H54 (cell line): ENCODE measurements at regions not wholly inside any gene's neighbourhood (a gene's known extent, or its start where the extent isn't known, plus 50 kb on each side); places are given as distances from the start of the nearest gene placed in this dataset.
"Not testable (repeated sequence)": the region's sequence is repeated elsewhere in the genome, so short reads cannot be mapped to it uniquely, and the experiment has no call there.

Source experiments
- DNase-seq: peaks from one replicate; pipeline ENCODE4 v3.0.0; 2011; ENCODE audit warnings: low spot score, mixed read lengths; ENCODE audit not compliant: insufficient read length
- FAIRE-seq: peaks from 3 replicates; lab custom pipeline; 2011; peaks lifted over from hg19 to GRCh38; lab: Jason Lieb, UNC
- POLR2A ChIP-seq: IDR thresholded peaks from 2 replicates; pipeline ENCODE4 v1.6.1; 2011; ENCODE audit warnings: low read depth, mild to moderate bottlenecking, low read length

GRCh38 chr3:125645616-125646015, 50.3 kb upstream of the OSBPL11 start:
- DNase-seq (no peak), FAIRE-seq (no peak)
- no peak for TF ChIP-seq POLR2A

- FAIRE-seq, result no peak
- no peak for DNase-seq
- TF ChIP-seq POLR2A, result no peak
Measured at GRCh38 chr3:125646581-125646980, 51.3 kb upstream of the OSBPL11 start.

- TF ChIP-seq POLR2A, result no peak
- DNase-seq (no peak), FAIRE-seq (no peak)
Measured at GRCh38 chr3:125647318-125648014, 52.2 kb upstream of the OSBPL11 start.

- DNase-seq, result peak; percentile 27
- peak; percentile 58 for FAIRE-seq
- TF ChIP-seq POLR2A, result no peak
Measured at GRCh38 chr3:125651244-125651643, 55.9 kb upstream of the OSBPL11 start.

- no peak for DNase-seq
- no peak for TF ChIP-seq POLR2A
- no peak for FAIRE-seq
Measured at GRCh38 chr3:125652349-125652748, 57.1 kb upstream of the OSBPL11 start.

- TF ChIP-seq POLR2A, result no peak
- DNase-seq (no peak), FAIRE-seq (no peak)
Measured at GRCh38 chr3:125654526-125654925, 59.2 kb upstream of the OSBPL11 start.

GRCh38 chr3:125662675-125663074, 67.4 kb upstream of the OSBPL11 start:
- no peak for TF ChIP-seq POLR2A
- DNase-seq (no peak), FAIRE-seq (no peak)

- TF ChIP-seq POLR2A, result no peak
- DNase-seq (no peak), FAIRE-seq (no peak)
Measured at GRCh38 chr3:125670352-125670751, 75.1 kb upstream of the OSBPL11 start.

GRCh38 chr3:125670945-125671344, 75.6 kb upstream of the OSBPL11 start:
- FAIRE-seq, result no peak
- no peak for TF ChIP-seq POLR2A

GRCh38 chr3:125671461-125672243, 76.4 kb upstream of the OSBPL11 start:
- DNase-seq (no peak), FAIRE-seq (no peak)
- TF ChIP-seq POLR2A, result no peak

More at GRCh38 chr3:125670945-125671344, 75.6 kb upstream of the OSBPL11 start:
- DNase-seq, result no peak

- DNase-seq (no peak), FAIRE-seq (no peak)
- no peak for TF ChIP-seq POLR2A
Measured at GRCh38 chr3:125675791-125676190, 80.5 kb upstream of the OSBPL11 start.

- no peak for TF ChIP-seq POLR2A
- DNase-seq (no peak), FAIRE-seq (no peak)
Measured at GRCh38 chr3:125679258-125679657, 84.0 kb upstream of the OSBPL11 start.

GRCh38 chr3:125681146-125681545, 85.8 kb upstream of the OSBPL11 start:
- DNase-seq, result no peak
- FAIRE-seq, result no peak
- no peak for TF ChIP-seq POLR2A

GRCh38 chr3:125681906-125682305, 86.6 kb upstream of the OSBPL11 start:
- FAIRE-seq, DNase-seq: not testable (repeated sequence)

GRCh38 chr3:125682610-125683009, 87.3 kb upstream of the OSBPL11 start:
- FAIRE-seq, DNase-seq: not testable (repeated sequence)
